Endodermal cell (in vitro differentiated cells): ENCODE measurements at regions not wholly inside any gene's neighbourhood (a gene's known extent, or its start where the extent isn't known, plus 50 kb on each side); places are given as distances from the start of the nearest gene placed in this dataset.

Experiments used
- DNase-seq: peaks from one replicate; pipeline ENCODE4 v3.0.0-alpha.2; 2017
- H3K27ac ChIP-seq: 2 replicates; pipeline ENCODE4 v1.5.1; 2013; ENCODE audit warnings: mild to moderate bottlenecking, low read depth, low read length, moderate library complexity
- H3K27me3 ChIP-seq: 2 replicates; pipeline ENCODE4 v1.6.1; 2013; ENCODE audit warnings: mild to moderate bottlenecking, low read length, moderate library complexity; ENCODE audit not compliant: insufficient read depth, control insufficient read depth, poor library complexity, severe bottlenecking
- H3K36me3 ChIP-seq: 2 replicates; pipeline ENCODE4 v1.7.0; 2013; ENCODE audit warnings: mild to moderate bottlenecking, low read length, moderate library complexity; ENCODE audit not compliant: control insufficient read depth, insufficient read depth
- H3K4me1 ChIP-seq: one replicate; pipeline ENCODE4 v1.7.0; 2013; ENCODE audit warnings: low read length; ENCODE audit not compliant: control insufficient read depth, insufficient read depth
- H3K4me3 ChIP-seq: 2 replicates; pipeline ENCODE4 v1.5.1; 2013; ENCODE audit warnings: mild to moderate bottlenecking, low read length, moderate library complexity
- H3K9ac ChIP-seq: 2 replicates; pipeline ENCODE4 v1.6.1; 2013; ENCODE audit warnings: mild to moderate bottlenecking, low read length, moderate library complexity; ENCODE audit not compliant: poor library complexity, severe bottlenecking; ENCODE audit errors: extremely low read depth
- H3K9me3 ChIP-seq: 2 replicates; pipeline ENCODE4 v1.6.1; 2013; ENCODE audit warnings: mild to moderate bottlenecking, low read length, moderate library complexity; ENCODE audit not compliant: control insufficient read depth
- H3K27ac Mint-ChIP-seq: 2 replicates; pipeline ENCODE4 v1.8.0; 2020; ENCODE audit warnings: mixed read lengths
- H3K27me3 Mint-ChIP-seq: 2 replicates; pipeline ENCODE4 v1.8.0; 2021; ENCODE audit warnings: mild to moderate bottlenecking, mixed read lengths; ENCODE audit not compliant: insufficient read depth
- H3K36me3 Mint-ChIP-seq: 2 replicates; pipeline ENCODE4 v1.8.0; 2020; ENCODE audit warnings: low read depth, mixed read lengths
- H3K4me1 Mint-ChIP-seq: 2 replicates; pipeline ENCODE4 v1.8.0; 2020; ENCODE audit warnings: mixed read lengths
- H3K4me3 Mint-ChIP-seq: 2 replicates; pipeline ENCODE4 v1.8.0; 2020; ENCODE audit warnings: mild to moderate bottlenecking, moderate library complexity, mixed read lengths
- H3K9me3 Mint-ChIP-seq: 2 replicates; pipeline ENCODE4 v1.8.0; 2020; ENCODE audit warnings: mild to moderate bottlenecking, mixed read lengths
- CTCF ChIP-seq: fragments of 200-600 bp; sonication (generic); conservative IDR thresholded peaks from 2 replicates; pipeline ENCODE4 v1.5.0; 2021; ENCODE audit warnings: antibody characterized with exemption, mild to moderate bottlenecking
- WGBS, 2 experiments: methylation state at CpG; one replicate each; pipeline versions ENCODE4 v1.1.5 to v1.1.7; 2013; ENCODE audit warnings: missing lambda C conversion rate in 2 of 2, mixed read lengths in 1 of 2; ENCODE audit not compliant: insufficient coverage in 1 of 2, insufficient read length in 1 of 2; 5-methylcytosine and 5-hydroxymethylcytosine counted together

- H3K36me3 Mint-ChIP-seq: no peaks in the 10 kb centered on the region
- no peak overlapping the region for H3K27ac Mint-ChIP-seq
- DNase-seq: peak; percentile 13
- peaks cover 3% of the 10 kb centered on the region for H3K4me1 Mint-ChIP-seq
- Histone ChIP-seq H3K36me3 (no peaks in the 10 kb centered on the region), H3K27me3 (no peaks in the 10 kb centered on the region), H3K4me3 (no peak overlapping the region), H3K9ac (no peak overlapping the region), H3K4me1 (no peaks in the 10 kb centered on the region), H3K9me3 (no peaks in the 10 kb centered on the region), H3K27ac (no peak overlapping the region)
- 95% methylated on average over 6 of the region's 6 CpGs; no CpG with 5 or more reads in 1 of the 2 experiments for WGBS, 2 experiments
- peaks cover 17% of the 10 kb centered on the region for H3K9me3 Mint-ChIP-seq
- H3K4me3 Mint-ChIP-seq: no peak overlapping the region
- TF ChIP-seq CTCF: no peak
- no peaks in the 10 kb centered on the region for H3K27me3 Mint-ChIP-seq
Observed at GRCh38 chr10:125565046-125565445, 117.9 kb downstream of the TEX36 start.

GRCh38 chr10:125564570-125564969 lies 118.4 kb downstream of the TEX36 start:
- Mint-ChIP-seq H3K4me1 (peaks cover 3% of the 10 kb centered on the region), H3K4me3 (no peak overlapping the region), H3K27ac (no peak overlapping the region), H3K9me3 (peaks cover 17% of the 10 kb centered on the region), H3K27me3 (no peaks in the 10 kb centered on the region), H3K36me3 (no peaks in the 10 kb centered on the region)
- H3K36me3 ChIP-seq: no peaks in the 10 kb centered on the region
- no peaks in the 10 kb centered on the region for H3K9me3 ChIP-seq
- no peak for TF ChIP-seq CTCF
- peak; percentile 17 for DNase-seq
- no peak overlapping the region for H3K9ac ChIP-seq
- H3K4me3 ChIP-seq: no peak overlapping the region
- H3K4me1 ChIP-seq: no peaks in the 10 kb centered on the region
- no peaks in the 10 kb centered on the region for H3K27me3 ChIP-seq
- no peak overlapping the region for H3K27ac ChIP-seq
- WGBS, 2 experiments: 88 to 95% methylated on average over 3 of the region's 3 CpGs

GRCh38 chr10:125562737-125563136 lies 120.2 kb downstream of the TEX36 start:
- Mint-ChIP-seq H3K9me3 (peaks cover 17% of the 10 kb centered on the region), H3K4me3 (no peak overlapping the region), H3K27me3 (no peaks in the 10 kb centered on the region), H3K4me1 (peaks cover 3% of the 10 kb centered on the region), H3K27ac (no peak overlapping the region), H3K36me3 (no peaks in the 10 kb centered on the region)
- H3K4me1 ChIP-seq: no peaks in the 10 kb centered on the region
- H3K9me3 ChIP-seq: no peaks in the 10 kb centered on the region
- no peak overlapping the region for H3K4me3 ChIP-seq
- no peak overlapping the region for H3K27ac ChIP-seq
- no peak overlapping the region for H3K9ac ChIP-seq
- H3K27me3 ChIP-seq: no peaks in the 10 kb centered on the region
- TF ChIP-seq CTCF: peak; percentile 57
- H3K36me3 ChIP-seq: no peaks in the 10 kb centered on the region
- DNase-seq: peak; percentile 75
- 87 to 100% methylated on average over 2 to 4 of the region's 4 CpGs for WGBS, 2 experiments
